H1 (cell line): ENCODE measurements at regions not wholly inside any gene's neighbourhood (a gene's known extent, or its start where the extent isn't known, plus 50 kb on each side); places are given as distances from the start of the nearest gene placed in this dataset.

Source experiments
- CTCF ChIA-PET: fragments of 300-600 bp; sonication (Branson Sonifier 250); formaldehyde crosslinking; loops from one replicate; lab custom pipeline; 2021; ENCODE audit not compliant: partially characterized antibody; lab: Charles Lee
- POLR2A ChIA-PET: fragments of 300-600 bp; sonication (Branson Sonifier 250); formaldehyde crosslinking; loops from one replicate; lab custom pipeline; 2021; ENCODE audit warnings: inconsistent platforms; ENCODE audit not compliant: partially characterized antibody; lab: Charles Lee
- DNase-seq, 2 experiments: peaks; one replicate each; pipeline versions ENCODE4 v3.0.0 to v3.0.0-alpha.2; 2010 to 2022; ENCODE audit warnings: low spot score in 2 of 2, low read depth in 1 of 2, mixed read lengths in 1 of 2
- FAIRE-seq: peaks from 2 replicates; lab custom pipeline; 2011; peaks lifted over from hg19 to GRCh38; lab: Jason Lieb, UNC
- H2AFZ ChIP-seq: 2 replicates; pipeline ENCODE4 v1.8.1; 2012; ENCODE audit warnings: low read length, inconsistent platforms
- H2AK5ac ChIP-seq: 2 replicates; pipeline ENCODE4 v1.6.1; 2013; ENCODE audit warnings: low read depth, low read length
- H2BK120ac ChIP-seq: replicated peaks from 2 replicates; pipeline ENCODE3; 2013; ENCODE audit warnings: low read depth, low read length, inconsistent platforms
- H2BK12ac ChIP-seq: 2 replicates; pipeline ENCODE4 v1.6.1; 2013; ENCODE audit warnings: low read depth, low read length
- H2BK15ac ChIP-seq: 2 replicates; pipeline ENCODE4 v1.6.1; 2013; ENCODE audit warnings: low read length
- H2BK20ac ChIP-seq: 2 replicates; pipeline ENCODE4 v1.6.1; 2013; ENCODE audit warnings: low read length
- H2BK5ac ChIP-seq: 2 replicates; pipeline ENCODE4 v1.6.1; 2013; ENCODE audit warnings: low read depth, low read length
- H3K14ac ChIP-seq: 2 replicates; pipeline ENCODE4 v1.6.1; 2013; ENCODE audit warnings: inconsistent platforms; ENCODE audit not compliant: insufficient read length
- H3K18ac ChIP-seq: 2 replicates; pipeline ENCODE4 v1.6.1; 2013; ENCODE audit warnings: low read length; ENCODE audit errors: extremely low read depth
- H3K23ac ChIP-seq: 2 replicates; pipeline ENCODE4 v1.6.1; 2013; ENCODE audit warnings: inconsistent platforms; ENCODE audit not compliant: insufficient read length
- H3K23me2 ChIP-seq: 2 replicates; pipeline ENCODE4 v1.6.1; 2013; ENCODE audit warnings: low read depth, low read length
- H3K27ac ChIP-seq: 2 replicates; pipeline ENCODE4 v1.6.1; 2011; ENCODE audit warnings: low read depth, low read length, inconsistent platforms
- H3K27me3 ChIP-seq, 4 experiments: replicated peaks in 1 of 4; 1 replicate in 1 of 4; 2 replicates in 3 of 4; pipeline versions ENCODE4 v1.6.1 to v1.8.1; 2011 to 2013; ENCODE audit warnings: low read length in 3 of 4, mild to moderate bottlenecking in 3 of 4, inconsistent platforms in 2 of 4, mixed read lengths in 2 of 4, moderate library complexity in 1 of 4; ENCODE audit not compliant: control insufficient read depth in 3 of 4, insufficient read depth in 3 of 4; ENCODE audit errors: extremely low read depth in 1 of 4
- H3K36me3 ChIP-seq, 4 experiments: 2 replicates each; pipeline versions ENCODE4 v1.6.1 to v1.8.1; 2011 to 2013; ENCODE audit warnings: mild to moderate bottlenecking in 4 of 4, low read length in 3 of 4, moderate library complexity in 2 of 4, control low read depth in 1 of 4, inconsistent platforms in 1 of 4; ENCODE audit not compliant: insufficient read depth in 4 of 4, control insufficient read depth in 2 of 4
- H3K4ac ChIP-seq: replicated peaks from 2 replicates; pipeline ENCODE3; 2013; ENCODE audit warnings: low read length, low read depth, mixed read lengths, inconsistent platforms; ENCODE audit not compliant: insufficient read length
- H3K4me1 ChIP-seq, 4 experiments: replicated peaks in 1 of 4; 1 replicate in 1 of 4; 2 replicates in 3 of 4; pipeline versions ENCODE4 v1.6.1 to v1.8.1; 2011 to 2013; ENCODE audit warnings: low read length in 3 of 4, inconsistent platforms in 2 of 4, mixed read lengths in 1 of 4; ENCODE audit not compliant: insufficient read depth in 4 of 4, control insufficient read depth in 3 of 4
- H3K4me2 ChIP-seq, 2 experiments: 2 replicates each; pipeline versions ENCODE4 v1.6.1 to v1.8.1; 2011 to 2013; ENCODE audit warnings: low read depth in 2 of 2, low read length in 2 of 2, control low read depth in 1 of 2, inconsistent platforms in 1 of 2, mild to moderate bottlenecking in 1 of 2; ENCODE audit not compliant: insufficient read depth in 1 of 2
- H3K4me3 ChIP-seq, 4 experiments: fragments of 200-600, 300-600 bp in 1 of 4; sonication (generic), shearing (Covaris generic), sonication (Bioruptor Twin) in 1 of 4; 2 replicates each; pipeline versions ENCODE4 v1.5.1 to v1.8.1; 2011 to 2016; ENCODE audit warnings: low read length in 4 of 4, low read depth in 3 of 4, control low read depth in 2 of 4, inconsistent platforms in 2 of 4, mild to moderate bottlenecking in 2 of 4, mixed read lengths in 1 of 4, moderate library complexity in 1 of 4; ENCODE audit not compliant: insufficient read depth in 2 of 4; ENCODE audit errors: extremely low read depth in 1 of 4
- H3K56ac ChIP-seq: replicated peaks from 2 replicates; pipeline ENCODE3; 2013; ENCODE audit warnings: low read depth, mild to moderate bottlenecking, mixed read lengths, low read length, inconsistent platforms; ENCODE audit not compliant: insufficient read length
- H3K79me1 ChIP-seq: 2 replicates; pipeline ENCODE4 v1.6.1; 2013; ENCODE audit warnings: low read depth, low read length, control low read depth
- H3K79me2 ChIP-seq, 2 experiments: 2 replicates each; pipeline versions ENCODE4 v1.6.1 to v1.8.1; 2012 to 2013; ENCODE audit warnings: low read length in 2 of 2, mild to moderate bottlenecking in 2 of 2, inconsistent platforms in 1 of 2; ENCODE audit not compliant: insufficient read depth in 2 of 2, control insufficient read depth in 1 of 2
- H3K9ac ChIP-seq, 4 experiments: replicated peaks in 1 of 4; 1 replicate in 1 of 4; 2 replicates in 3 of 4; pipeline versions ENCODE4 v1.6.1 to v1.8.1; 2011 to 2013; ENCODE audit warnings: low read depth in 3 of 4, low read length in 3 of 4, control low read depth in 2 of 4, mild to moderate bottlenecking in 2 of 4, moderate library complexity in 2 of 4, inconsistent platforms in 1 of 4; ENCODE audit errors: extremely low read depth in 1 of 4
- H3K9me3 ChIP-seq, 2 experiments: 2 replicates each; pipeline versions ENCODE4 v1.6.1 to v1.8.1; 2012 to 2013; ENCODE audit warnings: mild to moderate bottlenecking in 2 of 2, moderate library complexity in 2 of 2, control low read depth in 1 of 2, inconsistent platforms in 1 of 2, low read depth in 1 of 2, low read length in 1 of 2, mixed read lengths in 1 of 2; ENCODE audit not compliant: insufficient read depth in 2 of 2
- H4K20me1 ChIP-seq, 2 experiments: replicated peaks in 1 of 2; 2 replicates each; pipeline versions ENCODE3 to v1.8.1; 2011 to 2013; ENCODE audit warnings: inconsistent platforms in 2 of 2, low read length in 2 of 2, mild to moderate bottlenecking in 1 of 2; ENCODE audit not compliant: insufficient read depth in 2 of 2, control insufficient read depth in 1 of 2
- H4K5ac ChIP-seq: 2 replicates; pipeline ENCODE4 v1.6.1; 2013; ENCODE audit warnings: low read length, low read depth, mixed read lengths, inconsistent platforms; ENCODE audit not compliant: insufficient read length
- H4K8ac ChIP-seq: 2 replicates; pipeline ENCODE4 v1.8.0; 2013; ENCODE audit warnings: mild to moderate bottlenecking, moderate library complexity, low read length, inconsistent platforms; ENCODE audit not compliant: insufficient read depth; ENCODE audit errors: extremely low read depth
- H4K91ac ChIP-seq: replicated peaks from 2 replicates; pipeline ENCODE3; 2013; ENCODE audit warnings: low read length, mixed read lengths, inconsistent platforms; ENCODE audit not compliant: insufficient read length
- EP300 ChIP-seq, 2 experiments: IDR thresholded peaks; 1 replicate in 1 of 2; 2 replicates in 1 of 2; pipeline ENCODE4 v1.6.1; 2011 to 2012; ENCODE audit warnings: low read depth in 2 of 2, low read length in 2 of 2, mild to moderate bottlenecking in 2 of 2, borderline replicate concordance in 1 of 2, inconsistent platforms in 1 of 2, moderate library complexity in 1 of 2
- HDAC2 ChIP-seq, 2 experiments: fragments of 300-600 bp in 1 of 2; sonication (generic) in 1 of 2; IDR thresholded peaks; 2 replicates each; pipeline ENCODE4 v1.6.1; 2011 to 2012; ENCODE audit warnings: low read depth in 2 of 2, low read length in 2 of 2, mild to moderate bottlenecking in 2 of 2, moderate library complexity in 2 of 2, borderline replicate concordance in 1 of 2, inconsistent platforms in 1 of 2
- SP1 ChIP-seq: IDR thresholded peaks from 2 replicates; pipeline ENCODE4 v1.6.1; 2011; ENCODE audit warnings: low read depth, low read length
- TAF1 ChIP-seq: IDR thresholded peaks from 2 replicates; pipeline ENCODE4 v1.6.1; 2011; ENCODE audit warnings: mild to moderate bottlenecking, low read depth, low read length
- WGBS, 2 experiments: shearing (Covaris generic) in 1 of 2; methylation state at CpG; one replicate each; pipeline versions ENCODE4 v1.1.6 to v1.1.7; 2013 to 2015; ENCODE audit warnings: low lambda C conversion rate in 2 of 2, mixed read lengths in 2 of 2, inconsistent platforms in 1 of 2, low coverage in 1 of 2, missing lambda C conversion rate in 1 of 2; ENCODE audit not compliant: insufficient replicate concordance in 2 of 2, insufficient coverage in 1 of 2, insufficient read length in 1 of 2; ENCODE audit errors: extremely low coverage in 1 of 2, missing lambda C conversion rate in 1 of 2; 5-methylcytosine and 5-hydroxymethylcytosine counted together

- Histone ChIP-seq H3K27me3 (no peaks in the 10 kb centered on the region), H3K79me1 (no peaks in the 10 kb centered on the region), H2AK5ac (no peak overlapping the region), H3K23me2 (no peaks in the 10 kb centered on the region), H3K4me2 (no peak overlapping the region), H3K4ac (no peak overlapping the region), H3K4me3 (no peak overlapping the region), H3K4me1 (peaks cover 0 to 8% (median 6%) of the 10 kb centered on the region in 4 experiments; a peak in 4 of 7 replicates), H3K14ac (no peak overlapping the region), H2BK5ac (no peak overlapping the region), H3K79me2 (no peaks in the 10 kb centered on the region), H2AFZ (no peak overlapping the region), H3K9ac (no peak overlapping the region), H3K56ac (no peak overlapping the region), H2BK120ac (no peak overlapping the region), H3K23ac (no peak overlapping the region), H3K18ac (no peak overlapping the region), H2BK15ac (no peak overlapping the region), H4K91ac (no peak overlapping the region), H2BK12ac (no peak overlapping the region), H3K27ac (no peak overlapping the region), H3K9me3 (no peaks in the 10 kb centered on the region), H4K5ac (no peak overlapping the region), H4K20me1 (no peaks in the 10 kb centered on the region), H2BK20ac (no peak overlapping the region), H4K8ac (no peak overlapping the region), H3K36me3 (no peaks in the 10 kb centered on the region)
- WGBS, 2 experiments: 88% methylated on average over 4 of the region's 4 CpGs; no CpG with 5 or more reads in 1 of the 2 experiments
- no peak for FAIRE-seq
- POLR2A ChIA-PET: no interaction called here
- DNase-seq: no peak
- CTCF ChIA-PET: interaction anchor here (1.1 kb wide), 1 partner anchor 52 kb away, joined by 3 read pairs; no protein-coding TSS in a partner anchor
- TF ChIP-seq HDAC2 (IDR thresholded peaks at IDR 0.05; ENCODE audit: borderline replicate concordance in 1 of 2, low read depth in 2 of 2, low read length in 2 of 2) (no peak), EP300 (IDR thresholded peaks at IDR 0.05; ENCODE audit: borderline replicate concordance in 1 of 2, low read depth in 2 of 2, low read length in 2 of 2) (no peak), SP1 (no peak), TAF1 (no peak)
These were observed 144.0 kb upstream of the ZRANB2 start for GRCh38 chr1:71224741-71225377.
